ENCODE measurements at regions not wholly inside any gene's neighbourhood (a gene's known extent, or its start where the extent isn't known, plus 50 kb on each side); places are given as distances from the start of the nearest gene placed in this dataset.
A peak's percentile ranks its signal among the peaks of the same experiment; 100 is the strongest.

GRCh38 chr5:10126900-10127299 lies 122.8 kb downstream of the ATPSCKMT start:
- H3K27ac ChIP-seq = no peak overlapping the region
- no peak for TF ChIP-seq ZFX (IDR thresholded peaks at IDR 0.05)
- no peak for TF ChIP-seq CTCF (conservative IDR thresholded peaks at IDR 0.05)

- H3K27ac ChIP-seq = no peak overlapping the region
- no peak for TF ChIP-seq ZFX (IDR thresholded peaks at IDR 0.05)
- TF ChIP-seq CTCF (conservative IDR thresholded peaks at IDR 0.05) = no peak
These were observed 124.6 kb downstream of the ATPSCKMT start for GRCh38 chr5:10125116-10125515.

GRCh38 chr5:10124287-10124686 lies 125.4 kb downstream of the ATPSCKMT start:
- TF ChIP-seq CTCF (conservative IDR thresholded peaks at IDR 0.05) = no peak
- no peak for TF ChIP-seq ZFX (IDR thresholded peaks at IDR 0.05)

GRCh38 chr5:10123254-10123989 lies 126.3 kb downstream of the ATPSCKMT start:
- TF ChIP-seq CTCF (conservative IDR thresholded peaks at IDR 0.05) = no peak
- TF ChIP-seq ZFX (IDR thresholded peaks at IDR 0.05) = no peak
- no peak overlapping the region for H3K27ac ChIP-seq

More at GRCh38 chr5:10124287-10124686, 125.4 kb downstream of the ATPSCKMT start:
- no peak overlapping the region for H3K27ac ChIP-seq

GRCh38 chr5:10122076-10122726 lies 127.5 kb downstream of the ATPSCKMT start:
- TF ChIP-seq CTCF (conservative IDR thresholded peaks at IDR 0.05) = no peak
- TF ChIP-seq ZFX (IDR thresholded peaks at IDR 0.05) = no peak
- no peak overlapping the region for H3K27ac ChIP-seq

GRCh38 chr5:10120934-10121333 lies 128.8 kb downstream of the ATPSCKMT start:
- TF ChIP-seq CTCF (conservative IDR thresholded peaks at IDR 0.05) (no peak), ZFX (IDR thresholded peaks at IDR 0.05) (no peak)
- no peak overlapping the region for H3K27ac ChIP-seq

- peak overlapping the region; percentile 62 for H3K27ac ChIP-seq
- TF ChIP-seq CTCF (conservative IDR thresholded peaks at IDR 0.05) (no peak), ZFX (IDR thresholded peaks at IDR 0.05) (no peak)
These were observed 131.5 kb downstream of the ATPSCKMT start for GRCh38 chr5:10118150-10118549.
